GM23248 (cell line): ENCODE measurements at regions not wholly inside any gene's neighbourhood (a gene's known extent, or its start where the extent isn't known, plus 50 kb on each side); places are given as distances from the start of the nearest gene placed in this dataset.

ENCODE experiments used
- DNase-seq: peaks from one replicate; pipeline ENCODE4 v3.0.0-alpha.2; 2015
- H2AFZ ChIP-seq: fragments of 200-600 bp; sonication (generic); 2 replicates; pipeline ENCODE4 v1.6.1; 2016; ENCODE audit warnings: antibody characterized with exemption
- H3F3A ChIP-seq: fragments of 200-600 bp; sonication (generic); 2 replicates; pipeline ENCODE4 v1.6.1; 2016; ENCODE audit warnings: mild to moderate bottlenecking, antibody characterized with exemption, mixed run types; ENCODE audit not compliant: insufficient read depth
- H3K27ac ChIP-seq: fragments of 200-600 bp; sonication (generic); 2 replicates; pipeline ENCODE4 v1.5.1; 2016; ENCODE audit warnings: mild to moderate bottlenecking
- H3K27me3 ChIP-seq: fragments of 200-600 bp; sonication (generic); replicated peaks from 2 replicates; pipeline ENCODE4 v1.6.1; 2016; ENCODE audit warnings: mild to moderate bottlenecking; ENCODE audit not compliant: insufficient read depth
- H3K36me3 ChIP-seq: fragments of 200-600 bp; sonication (generic); 2 replicates; pipeline ENCODE4 v1.6.1; 2016; ENCODE audit warnings: low read depth, mild to moderate bottlenecking
- H3K4me1 ChIP-seq: fragments of 200-600 bp; sonication (generic); 2 replicates; pipeline ENCODE4 v1.6.1; 2016; ENCODE audit warnings: mild to moderate bottlenecking; ENCODE audit not compliant: insufficient read depth
- H3K4me2 ChIP-seq: fragments of 200-600 bp; sonication (generic); one replicate; pipeline ENCODE4 v1.6.1; 2016; ENCODE audit warnings: mild to moderate bottlenecking; ENCODE audit not compliant: unreplicated experiment
- H3K4me3 ChIP-seq: fragments of 200-600 bp; sonication (generic); 2 replicates; pipeline ENCODE4 v1.5.1; 2016; ENCODE audit warnings: mild to moderate bottlenecking
- H3K79me2 ChIP-seq: fragments of 200-600 bp; sonication (generic); 2 replicates; pipeline ENCODE4 v1.6.1; 2016; ENCODE audit warnings: mild to moderate bottlenecking; ENCODE audit not compliant: insufficient read depth
- H3K9ac ChIP-seq: fragments of 200-600 bp; sonication (generic); 2 replicates; pipeline ENCODE4 v1.6.1; 2016; ENCODE audit warnings: mild to moderate bottlenecking
- H3K9me2 ChIP-seq: fragments of 200-600 bp; sonication (generic); 2 replicates; pipeline ENCODE4 v1.6.1; 2016; ENCODE audit warnings: mixed run types, mild to moderate bottlenecking, moderate library complexity; ENCODE audit not compliant: insufficient read depth
- H3K9me3 ChIP-seq: fragments of 200-600 bp; sonication (generic); one replicate; pipeline ENCODE4 v1.6.1; 2017; ENCODE audit warnings: low read depth
- H4K20me1 ChIP-seq: fragments of 200-600 bp; sonication (generic); 2 replicates; pipeline ENCODE4 v1.6.0; 2016; ENCODE audit not compliant: insufficient read depth
- EZH2 ChIP-seq: fragments of 200-600 bp; sonication (generic); IDR thresholded peaks from 2 replicates; pipeline ENCODE4 v1.6.1; 2018; ENCODE audit warnings: antibody characterized with exemption, mild to moderate bottlenecking; ENCODE audit not compliant: insufficient read depth, poor library complexity, severe bottlenecking
- EZH2phosphoT487 ChIP-seq: fragments of 200-600 bp; sonication (generic); IDR thresholded peaks from 2 replicates; pipeline ENCODE4 v1.6.1; 2018; ENCODE audit warnings: antibody characterized with exemption, moderate library complexity, mild to moderate bottlenecking, low read depth; ENCODE audit not compliant: insufficient read depth
- WGBS, 2 experiments: methylation state at CpG; one replicate each; pipeline ENCODE4 v1.1.6; 2015 to 2017; ENCODE audit warnings: low lambda C conversion rate in 2 of 2, low coverage in 1 of 2; ENCODE audit errors: missing lambda C conversion rate in 2 of 2; 5-methylcytosine and 5-hydroxymethylcytosine counted together
- in situ Hi-C: fragments of 300-500 bp; cut with MboI; formaldehyde crosslinking; loops from 2 replicates; pipeline ENCODE4 v1.15.0; 2020

- peak; percentile 98 for DNase-seq
- no peaks in the 10 kb centered on the region for H4K20me1 ChIP-seq
- no peak overlapping the region for H2AFZ ChIP-seq
- WGBS, 2 experiments: 50 to 53% methylated on average over 7 of the region's 7 CpGs
- H3K27me3 ChIP-seq: no peaks in the 10 kb centered on the region
- no peaks in the 10 kb centered on the region for H3K9me3 ChIP-seq
- peaks cover 86% of the 10 kb centered on the region for H3K4me1 ChIP-seq
- peak overlapping the region; percentile 58 for H3K9ac ChIP-seq
- TF ChIP-seq EZH2phosphoT487: no peak
- no peak for TF ChIP-seq EZH2
- no peaks in the 10 kb centered on the region for H3K9me2 ChIP-seq
- H3K27ac ChIP-seq: peak overlapping the region; percentile 92
- no peaks in the 10 kb centered on the region for H3K36me3 ChIP-seq
- H3K4me2 ChIP-seq: peak overlapping the region; percentile 47
- peaks cover 68% of the 10 kb centered on the region for H3F3A ChIP-seq
- H3K4me3 ChIP-seq: peak overlapping the region; percentile 1; the same call in 1 of the 2 replicates
- in situ Hi-C loops: no loop called here
- H3K79me2 ChIP-seq: no peaks in the 10 kb centered on the region
These were observed 59.5 kb upstream of the PRSS23 start for GRCh38 chr11:86740628-86741483.

- no peaks in the 10 kb centered on the region for H4K20me1 ChIP-seq
- no peak for DNase-seq
- no peak overlapping the region for H3K9ac ChIP-seq
- H3K27ac ChIP-seq: no peak overlapping the region
- H3K36me3 ChIP-seq: no peaks in the 10 kb centered on the region
- no peaks in the 10 kb centered on the region; the same call in 1 of the 2 replicates for H3K9me2 ChIP-seq
- no peaks in the 10 kb centered on the region for H3K9me3 ChIP-seq
- H3K4me1 ChIP-seq: peaks cover 81% of the 10 kb centered on the region
- H3F3A ChIP-seq: peaks cover 59% of the 10 kb centered on the region
- TF ChIP-seq EZH2phosphoT487 (no peak), EZH2 (no peak)
- in situ Hi-C loops: no loop called here
- H3K4me2 ChIP-seq: no peak overlapping the region
- H3K4me3 ChIP-seq: no peak overlapping the region
- 87 to 93% methylated on average over 2 of the region's 2 CpGs for WGBS, 2 experiments
- H3K79me2 ChIP-seq: no peaks in the 10 kb centered on the region
- H2AFZ ChIP-seq: no peak overlapping the region
- no peaks in the 10 kb centered on the region for H3K27me3 ChIP-seq
These were observed 61.8 kb upstream of the PRSS23 start for GRCh38 chr11:86738568-86738967.

GRCh38 chr11:86737737-86738136, 62.6 kb upstream of the PRSS23 start:
- 0 out of 2 replicates have a peak overlapping the region, but pooled peaks have one; percentile 11 for H3K9ac ChIP-seq
- H3F3A ChIP-seq: peaks cover 54% of the 10 kb centered on the region
- no peaks in the 10 kb centered on the region for H3K9me3 ChIP-seq
- no peaks in the 10 kb centered on the region for H4K20me1 ChIP-seq
- H3K9me2 ChIP-seq: no peaks in the 10 kb centered on the region; the same call in 1 of the 2 replicates
- peak overlapping the region; percentile 19 for H3K4me2 ChIP-seq
- H3K4me3 ChIP-seq: no peak overlapping the region
- H3K27ac ChIP-seq: peak overlapping the region; percentile 46
- in situ Hi-C loops: no loop called here
- no peaks in the 10 kb centered on the region for H3K27me3 ChIP-seq
- H2AFZ ChIP-seq: no peak overlapping the region
- H3K79me2 ChIP-seq: no peaks in the 10 kb centered on the region
- peaks cover 83% of the 10 kb centered on the region for H3K4me1 ChIP-seq
- peak; percentile 70 for DNase-seq
- H3K36me3 ChIP-seq: no peaks in the 10 kb centered on the region
- no peak for TF ChIP-seq EZH2phosphoT487
- TF ChIP-seq EZH2: no peak

GRCh38 chr11:86737230-86737629, 63.1 kb upstream of the PRSS23 start:
- H2AFZ ChIP-seq: no peak overlapping the region
- no peaks in the 10 kb centered on the region for H3K79me2 ChIP-seq
- 0 out of 2 replicates have a peak overlapping the region, but pooled peaks have one; percentile 11 for H3K9ac ChIP-seq
- no peaks in the 10 kb centered on the region; the same call in 1 of the 2 replicates for H3K9me2 ChIP-seq
- H3K27me3 ChIP-seq: no peaks in the 10 kb centered on the region
- no peaks in the 10 kb centered on the region for H3K9me3 ChIP-seq
- H3K4me2 ChIP-seq: peak overlapping the region; percentile 19
- H3K36me3 ChIP-seq: no peaks in the 10 kb centered on the region
- H3K4me1 ChIP-seq: peaks cover 78% of the 10 kb centered on the region
- H3F3A ChIP-seq: peaks cover 49% of the 10 kb centered on the region
- H3K27ac ChIP-seq: peak overlapping the region; percentile 46
- in situ Hi-C loops: no loop called here
- TF ChIP-seq EZH2phosphoT487 (no peak), EZH2 (no peak)
- no peak overlapping the region for H3K4me3 ChIP-seq
- DNase-seq: no peak
- H4K20me1 ChIP-seq: no peaks in the 10 kb centered on the region
